GM18519 (cell line): ENCODE measurements at regions not wholly inside any gene's neighbourhood (a gene's known extent, or its start where the extent isn't known, plus 50 kb on each side); places are given as distances from the start of the nearest gene placed in this dataset.
"Not testable (repeated sequence)": the region's sequence is repeated elsewhere in the genome, so short reads cannot be mapped to it uniquely, and the experiment has no call there.

ENCODE experiments used
- ATAC-seq: cut with Tn5 transposase; IDR thresholded peaks from one replicate; pipeline ENCODE4 v1.9.1; 2021; ENCODE audit warnings: mild to moderate bottlenecking, moderate library complexity; ENCODE audit not compliant: unreplicated experiment, low FRiP score

DNA sequence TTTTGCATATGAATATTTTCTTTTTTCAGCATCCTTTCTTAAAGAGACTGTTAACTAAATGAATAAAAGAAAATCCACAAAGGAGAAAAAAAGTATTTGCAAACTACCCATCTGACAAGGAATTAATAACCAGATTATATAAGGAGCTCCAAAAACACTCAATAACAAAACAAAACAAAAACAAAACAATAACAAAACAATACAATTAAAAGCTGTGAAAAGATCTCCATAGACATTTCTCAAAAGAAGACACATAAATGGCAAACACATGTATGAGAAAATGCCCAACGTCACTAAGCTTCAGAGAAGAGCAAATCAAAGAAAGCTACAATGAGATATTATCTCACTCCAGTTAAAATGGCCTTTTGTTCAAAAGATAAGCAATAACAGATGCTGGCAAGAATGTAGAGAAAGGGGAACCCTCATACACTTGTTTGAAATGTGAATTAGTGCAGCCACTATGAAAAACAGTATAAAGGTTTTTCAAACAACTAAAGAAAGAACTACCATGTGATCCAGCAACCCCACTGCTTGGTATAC lies 1310.0 kb upstream of the EYS start:
- ATAC-seq = no peak

DNA sequence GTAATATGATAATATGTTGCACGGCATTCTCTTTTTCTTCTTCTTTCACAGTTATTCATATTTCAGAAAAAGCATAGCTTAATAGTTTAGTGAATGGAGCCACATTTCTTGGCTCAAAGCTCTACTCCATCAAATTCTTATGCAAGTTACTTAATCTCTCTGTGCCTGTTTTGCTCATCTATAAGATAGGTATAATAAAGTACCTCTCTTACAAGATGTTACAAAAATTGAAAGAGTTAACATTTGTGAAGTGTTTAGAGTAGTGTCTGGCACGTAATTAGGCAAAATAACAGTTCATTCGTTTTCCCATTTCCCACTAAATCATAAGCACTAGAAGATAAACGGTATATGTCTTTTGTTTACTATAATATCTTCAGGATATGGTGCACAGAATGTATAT lies 1304.4 kb upstream of the EYS start:
- ATAC-seq = no peak

DNA sequence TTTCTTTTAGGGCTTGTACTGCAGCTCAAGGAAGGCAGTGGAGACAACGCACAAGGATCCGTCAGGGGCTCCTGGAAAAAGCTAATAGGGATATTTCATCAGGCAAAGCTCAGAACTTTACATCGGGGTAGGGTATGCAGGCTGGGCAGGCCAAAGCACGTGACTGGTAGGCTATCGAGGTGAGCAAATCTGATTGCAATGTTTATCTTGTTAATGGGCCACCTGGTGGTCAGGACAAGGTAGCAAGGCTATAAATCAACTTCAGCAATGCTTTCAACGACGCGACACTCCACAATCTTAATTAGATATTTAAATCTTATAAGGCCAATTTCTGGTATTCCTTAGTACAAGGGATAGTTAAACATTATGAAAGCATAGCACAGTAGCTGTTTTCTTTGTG lies 1302.8 kb upstream of the EYS start:
- no peak for ATAC-seq

DNA sequence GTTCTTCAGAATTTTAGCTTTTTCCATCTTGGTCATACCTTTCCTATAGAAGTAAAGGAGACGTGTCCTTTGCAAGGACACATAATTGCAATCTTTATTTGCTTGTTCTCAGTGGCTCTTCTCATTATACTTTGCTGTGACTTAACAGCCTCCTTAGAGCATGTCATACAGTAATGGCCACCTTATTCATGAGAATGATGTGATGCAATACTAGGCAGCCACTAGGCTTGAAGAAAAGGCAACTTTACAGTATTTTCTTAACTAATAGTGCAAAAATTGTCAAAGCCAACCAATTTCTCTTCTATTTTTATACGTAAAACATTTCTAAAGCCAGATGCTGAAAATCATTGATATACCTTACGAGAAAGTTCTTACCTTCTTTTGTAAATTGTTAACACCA lies 1296.8 kb upstream of the EYS start:
- ATAC-seq = no peak

DNA sequence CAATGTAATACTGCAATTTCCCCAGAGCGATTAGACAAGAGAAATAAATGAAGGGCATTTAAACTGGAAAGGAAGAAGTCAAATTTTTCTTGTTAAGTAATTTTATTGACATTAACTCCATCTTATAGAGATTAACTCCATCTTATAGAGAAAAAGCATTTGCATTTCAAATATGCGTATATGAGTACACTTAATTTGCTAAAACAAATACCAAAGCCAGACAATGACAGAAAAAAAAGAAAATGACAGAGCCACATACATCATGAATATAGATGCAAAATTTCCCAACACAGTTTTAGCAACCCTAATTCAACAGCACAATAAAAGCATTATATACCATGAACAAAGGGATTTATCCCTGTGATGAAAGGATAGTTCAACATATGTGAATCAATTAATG lies 1293.1 kb upstream of the EYS start:
- ATAC-seq = no peak

DNA sequence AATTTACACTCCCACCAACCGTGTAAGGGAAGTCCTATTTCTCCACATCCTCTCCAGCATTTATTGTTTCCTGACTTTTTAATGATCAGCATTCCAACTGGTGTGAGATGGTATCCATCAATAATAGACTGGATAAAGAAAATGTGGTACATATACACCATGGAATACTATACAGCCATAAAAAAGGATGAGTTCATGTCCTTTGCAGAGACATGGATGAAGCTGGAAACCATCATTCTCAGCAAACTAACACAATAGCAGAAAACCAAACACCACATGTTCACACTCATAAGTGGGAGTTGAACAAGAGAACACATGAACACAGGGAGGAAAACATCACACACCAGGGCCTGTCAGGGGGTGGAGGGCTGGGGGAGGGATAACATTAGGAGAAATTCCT lies 1290.6 kb upstream of the EYS start:
- not testable (repeated sequence) for ATAC-seq

DNA sequence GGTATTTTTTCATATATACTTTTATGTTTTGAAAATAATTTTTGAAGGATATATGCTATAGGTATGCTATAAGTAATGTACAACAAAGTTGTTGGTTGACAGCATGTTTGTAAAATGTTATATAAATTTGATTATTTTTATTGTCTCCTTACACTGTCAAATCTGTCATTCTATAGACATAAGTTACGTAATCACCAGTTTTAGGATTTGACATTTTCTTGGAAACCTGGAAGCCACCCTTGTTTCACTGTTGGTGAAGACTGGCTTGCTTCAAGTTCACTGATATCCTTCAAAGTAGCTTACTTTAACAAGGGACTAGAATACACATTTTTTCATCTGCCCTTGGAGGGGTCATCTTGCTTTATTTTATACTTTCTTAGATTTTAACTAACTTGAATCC lies 1288.6 kb upstream of the EYS start:
- ATAC-seq = no peak

DNA sequence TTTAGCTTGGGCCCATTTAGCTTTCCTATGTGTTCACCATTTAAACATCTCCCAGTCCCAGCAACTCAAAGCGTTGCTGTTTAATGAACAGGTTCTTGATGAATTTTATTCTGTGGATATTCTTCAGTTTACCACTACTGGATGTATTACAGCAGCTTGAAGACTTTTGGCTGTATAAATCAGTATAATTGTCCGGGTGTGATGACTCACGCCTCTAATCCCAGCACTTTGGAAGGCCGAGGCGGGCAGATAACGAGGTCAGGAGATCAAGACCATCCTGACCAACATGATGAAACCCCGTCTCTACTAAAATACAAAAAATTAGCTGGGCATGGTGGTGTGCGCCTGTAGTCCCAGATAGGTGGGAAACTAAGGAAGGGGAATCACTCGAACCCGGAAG lies 1286.7 kb upstream of the EYS start:
- not testable (repeated sequence) for ATAC-seq

DNA sequence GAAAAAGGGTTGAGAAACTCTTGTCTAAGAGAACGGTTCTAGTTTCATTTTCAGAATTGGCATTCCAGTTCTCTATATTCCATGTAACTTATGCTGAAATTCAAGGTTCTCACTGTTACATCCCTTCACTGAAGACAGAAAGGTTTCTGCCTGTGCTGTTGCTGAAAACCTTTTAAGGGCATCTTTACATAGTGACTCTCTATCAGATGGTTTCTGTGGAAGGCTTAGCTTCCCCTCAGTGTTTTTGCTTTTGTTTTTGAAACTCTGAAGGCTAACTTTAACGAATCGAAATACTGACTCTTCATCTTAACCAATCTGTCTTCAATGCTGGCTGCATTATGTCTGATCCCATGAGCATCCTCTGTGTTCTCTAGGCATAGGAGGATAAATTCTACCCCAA lies 1286.2 kb upstream of the EYS start:
- ATAC-seq = no peak

DNA sequence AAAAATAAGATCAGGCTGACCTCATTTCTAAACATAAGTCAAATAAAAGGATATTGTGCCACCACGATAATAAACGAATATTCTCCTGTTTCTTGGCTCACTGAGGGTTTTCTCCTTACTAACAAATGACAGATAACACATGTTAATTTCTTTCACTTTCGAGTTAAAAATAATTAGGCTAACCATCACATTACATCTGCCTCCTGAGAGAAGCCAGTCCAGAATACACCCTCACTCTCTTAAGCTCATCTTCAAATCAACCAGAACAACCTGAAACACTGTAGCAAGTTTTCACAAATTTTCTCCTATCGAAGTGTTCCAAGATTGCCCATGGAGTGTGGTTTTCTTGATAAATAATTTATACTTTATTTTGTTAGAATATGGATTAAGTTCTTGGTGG lies 1285.6 kb upstream of the EYS start:
- ATAC-seq = no peak

DNA sequence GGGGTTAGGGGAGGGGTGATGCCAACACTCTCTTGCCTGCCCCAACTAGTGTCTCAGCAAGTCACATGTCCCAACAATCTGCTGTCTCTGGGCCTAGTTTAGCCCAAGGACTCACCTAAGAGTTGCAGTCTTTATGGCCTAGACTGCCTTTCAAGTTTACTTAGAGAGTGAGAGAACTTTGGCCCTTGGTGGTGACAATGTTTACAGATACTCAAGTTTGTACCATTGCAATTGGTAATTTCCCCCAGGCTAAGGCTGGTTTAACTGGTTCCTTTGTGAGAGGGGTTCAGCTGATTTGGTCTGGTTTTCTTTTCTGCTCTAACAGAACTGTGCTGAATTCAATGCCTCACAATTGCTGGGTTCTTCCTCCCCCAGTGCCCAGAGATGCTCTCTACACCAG lies 1279.9 kb upstream of the EYS start:
- ATAC-seq = no peak

DNA sequence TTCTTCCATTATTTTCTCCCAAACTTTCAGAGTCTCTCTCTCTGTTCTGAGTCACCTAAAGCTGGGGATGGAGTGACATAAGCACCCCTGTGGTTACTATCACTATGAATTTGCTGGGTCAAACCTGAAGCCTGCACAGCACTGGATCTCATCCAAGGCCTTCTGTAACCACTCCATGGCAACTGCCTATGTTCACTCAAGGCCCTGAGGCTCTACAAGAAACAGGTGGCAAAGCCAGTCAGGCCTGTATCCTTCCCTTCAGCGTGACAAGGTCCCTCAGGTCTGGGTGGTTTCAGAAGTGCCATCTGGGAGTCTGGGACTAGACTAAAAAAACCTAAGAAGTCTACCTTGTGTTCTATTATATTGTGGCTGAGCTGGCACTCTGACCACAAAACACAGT lies 1278.8 kb upstream of the EYS start:
- ATAC-seq = no peak

DNA sequence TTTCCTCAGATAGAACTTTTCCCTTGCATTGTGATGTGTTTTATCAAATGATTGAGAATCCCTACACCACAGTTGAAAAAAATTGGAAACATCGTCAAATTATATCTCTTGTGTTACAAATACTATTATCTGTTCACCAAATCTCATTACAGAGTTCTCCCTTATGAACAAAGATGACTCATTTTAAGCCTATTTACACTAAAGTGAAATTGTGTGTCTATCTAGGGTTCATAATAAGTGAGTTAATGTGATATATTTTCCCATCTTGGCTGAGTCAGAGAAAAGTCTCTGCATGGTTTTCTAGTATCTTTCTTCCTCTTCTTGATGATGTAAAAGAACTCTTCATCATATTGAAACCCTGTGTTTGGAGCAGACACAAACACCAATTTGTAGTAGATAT lies 1263.3 kb upstream of the EYS start:
- ATAC-seq = no peak

DNA sequence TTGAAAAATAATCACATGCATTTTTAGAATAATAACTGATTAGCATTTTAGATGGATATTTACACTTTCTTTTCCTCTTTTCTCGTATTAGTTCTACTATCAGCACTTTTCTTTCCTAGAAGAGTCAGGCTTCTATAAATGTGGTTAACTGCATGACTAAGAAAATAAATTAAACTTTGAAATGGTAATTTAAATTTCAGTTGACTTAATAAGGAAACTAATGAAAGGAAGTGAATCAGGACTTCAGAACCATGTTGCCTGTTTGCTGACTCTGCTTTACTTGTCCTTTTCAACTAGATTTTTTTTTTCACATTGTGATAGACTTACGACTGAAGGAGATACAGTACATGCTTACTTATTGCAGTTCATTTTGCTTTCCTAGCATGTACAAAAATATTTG lies 1258.2 kb upstream of the EYS start:
- ATAC-seq = no peak

DNA sequence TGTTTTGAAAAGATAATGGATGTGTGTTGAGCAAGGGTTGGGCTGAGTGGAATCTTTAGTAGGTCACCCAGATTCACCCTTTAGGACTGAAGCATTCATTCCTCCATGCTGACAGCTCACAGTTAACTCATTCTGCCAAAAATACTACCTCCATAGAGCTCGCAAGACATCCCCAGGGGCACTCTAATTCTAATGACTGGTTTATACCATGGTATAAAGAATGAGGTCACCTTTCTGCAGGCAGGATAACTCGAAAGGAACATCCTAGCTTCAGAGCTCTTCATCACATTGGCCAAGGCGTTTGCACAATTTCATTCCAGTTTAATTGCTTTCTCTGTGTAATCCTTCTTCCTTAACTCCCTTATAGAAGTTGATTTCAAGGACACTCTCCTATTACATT lies 1257.2 kb upstream of the EYS start:
- no peak for ATAC-seq

DNA sequence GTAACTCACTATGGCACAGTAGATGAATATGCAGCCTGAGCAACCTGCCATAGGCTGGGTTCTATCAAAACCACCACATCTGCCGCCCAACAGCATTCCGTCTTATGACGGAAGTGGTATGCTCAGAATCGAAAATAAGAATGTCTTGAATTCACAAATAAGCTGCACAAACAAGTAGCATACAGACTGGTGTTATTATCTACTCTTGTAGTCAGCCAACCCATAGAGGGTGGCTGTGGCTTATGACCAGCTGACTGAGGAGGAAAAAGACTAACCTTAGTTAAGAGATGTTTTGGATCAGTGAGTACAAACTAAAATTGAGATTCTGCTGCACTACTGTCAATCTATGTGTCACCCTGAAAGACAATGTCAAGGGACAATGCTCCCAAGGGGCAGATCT lies 1255.1 kb upstream of the EYS start:
- no peak for ATAC-seq

DNA sequence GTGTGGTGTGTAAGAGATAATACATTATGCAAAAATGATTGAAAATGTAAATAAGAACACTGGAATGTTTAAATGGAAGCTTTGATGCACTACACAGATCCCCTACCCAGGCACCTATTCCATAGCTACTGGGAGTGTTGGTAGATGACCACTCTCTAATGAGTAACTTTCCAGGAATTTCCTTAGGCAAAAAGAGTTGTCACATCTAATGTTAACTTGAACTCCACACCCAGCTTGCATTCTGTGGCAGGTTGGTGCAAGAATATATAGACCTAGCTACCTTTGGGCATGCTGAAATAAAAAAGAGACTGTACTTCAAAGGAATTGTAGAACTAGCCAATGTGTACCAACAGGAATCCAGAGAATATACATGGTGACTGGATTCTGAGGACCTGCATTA lies 1254.2 kb upstream of the EYS start:
- no peak for ATAC-seq

DNA sequence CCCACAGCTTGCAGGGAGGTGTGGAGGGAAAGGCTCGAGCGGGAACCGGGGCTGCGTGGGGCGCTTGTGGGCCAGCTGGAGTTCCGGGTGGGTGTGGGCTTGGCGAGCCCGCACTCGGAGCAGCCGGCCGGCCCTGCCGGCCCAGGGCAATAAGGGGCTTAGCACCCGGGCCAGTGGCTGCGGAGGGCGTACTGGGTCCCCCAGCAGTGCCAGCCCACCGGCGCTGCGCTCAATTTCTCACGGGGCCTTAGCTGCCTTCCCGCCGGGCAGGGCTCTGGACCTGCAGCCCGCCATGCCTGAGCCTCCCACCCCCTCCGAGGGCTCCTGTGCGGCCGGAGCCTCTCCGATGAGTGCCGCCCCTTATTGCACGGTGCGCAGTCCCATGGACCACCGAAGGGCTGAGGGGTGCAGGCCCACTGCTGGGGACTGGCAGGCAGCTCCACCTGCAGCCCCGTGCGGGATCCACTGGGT lies 1242.2 kb upstream of the EYS start:
- ATAC-seq = no peak

DNA sequence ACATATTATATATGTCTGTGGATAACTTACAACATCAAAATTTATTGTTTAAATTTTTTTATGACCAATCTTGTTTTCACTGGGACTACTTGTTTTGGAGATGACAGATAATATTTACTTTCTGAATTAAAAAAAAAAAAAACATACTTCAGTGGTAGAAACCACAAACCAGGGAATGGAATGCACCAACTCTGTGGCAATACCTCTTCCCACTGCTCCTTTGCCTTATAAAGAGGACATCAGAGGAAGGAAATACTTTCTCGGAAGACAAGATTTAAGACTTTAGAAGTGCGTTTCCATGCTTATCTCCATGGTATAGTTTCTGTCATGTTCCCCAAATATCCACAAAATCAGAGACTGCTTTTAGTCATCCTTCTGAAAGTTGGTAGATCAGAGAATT lies 1241.1 kb upstream of the EYS start:
- ATAC-seq = no peak

DNA sequence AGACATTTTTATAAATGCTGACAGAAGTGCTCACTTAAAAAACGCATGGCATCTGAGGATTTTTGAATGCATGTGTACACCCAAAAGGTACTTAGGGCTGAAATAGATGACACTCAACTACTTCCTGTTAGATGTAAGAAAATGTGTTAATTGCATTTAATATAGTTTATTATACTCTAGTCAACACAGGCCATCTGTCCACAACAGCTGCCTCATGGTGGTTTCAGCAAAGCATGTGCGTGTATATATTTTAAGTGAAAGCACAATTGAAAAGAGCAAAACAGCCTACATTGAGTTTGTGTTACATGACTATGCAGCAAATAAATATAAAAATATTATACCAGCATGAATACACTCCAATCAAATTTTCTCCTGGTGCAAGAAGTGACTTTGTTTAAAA lies 1233.0 kb upstream of the EYS start:
- ATAC-seq = no peak

DNA sequence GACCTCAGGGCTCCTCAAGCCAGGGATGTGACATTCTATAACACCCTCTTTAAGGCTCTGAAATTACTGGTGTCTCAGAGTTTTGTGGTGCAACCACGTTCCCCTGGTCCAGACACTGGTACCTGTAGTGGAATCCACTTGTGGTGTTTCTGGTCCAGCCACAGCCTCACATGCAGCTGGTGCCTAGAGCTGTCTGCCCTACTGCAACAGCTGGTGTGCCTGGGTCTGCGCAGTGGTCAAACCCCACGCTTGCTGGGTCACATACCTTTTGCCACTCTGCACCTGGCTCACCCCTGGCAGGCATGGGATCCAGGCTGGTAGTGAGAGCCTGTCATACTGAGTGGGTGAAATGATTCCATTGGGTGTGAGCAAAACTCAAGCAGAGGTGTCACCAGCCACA lies 1230.2 kb upstream of the EYS start:
- no peak for ATAC-seq

DNA sequence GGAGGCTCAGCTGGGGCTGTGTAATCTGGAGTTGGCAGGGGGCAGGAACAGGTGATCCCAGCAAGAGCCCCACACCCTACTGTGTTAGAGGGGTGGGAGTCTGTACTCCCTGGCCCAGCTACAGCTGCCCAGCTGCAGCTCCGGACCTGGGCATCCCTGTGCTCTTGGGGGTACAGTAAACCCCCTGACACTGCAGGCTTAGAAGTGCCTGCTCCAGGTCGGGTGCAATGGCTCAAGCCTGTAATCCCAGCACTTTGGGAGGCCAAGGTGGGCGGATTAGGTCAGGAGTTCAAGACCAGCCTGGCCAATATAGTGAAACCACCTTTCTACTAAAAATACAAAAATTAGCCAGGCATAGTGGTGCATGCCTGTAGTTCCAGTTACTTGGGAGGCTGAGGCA lies 1228.6 kb upstream of the EYS start:
- ATAC-seq = no peak

DNA sequence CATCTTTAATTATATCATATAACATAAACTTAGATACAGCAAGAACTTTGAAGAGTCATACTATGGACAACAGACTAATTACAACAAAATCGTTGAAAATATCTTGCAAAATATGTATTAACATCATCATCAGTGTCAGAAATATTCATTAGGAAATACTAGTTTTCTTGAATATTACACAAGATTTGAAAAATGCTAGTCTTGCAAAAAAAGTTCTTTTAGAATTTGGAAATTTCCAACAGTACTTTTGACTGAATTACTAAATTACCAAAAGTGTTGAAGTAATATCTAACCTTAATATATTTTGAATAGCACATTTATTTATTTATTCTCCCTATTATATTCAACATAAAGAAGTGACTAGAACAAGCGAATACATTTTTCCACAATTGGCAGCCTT lies 1224.8 kb upstream of the EYS start:
- ATAC-seq = no peak
